ENCODE measurements at regions not wholly inside any gene's neighbourhood (a gene's known extent, or its start where the extent isn't known, plus 50 kb on each side); places are given as distances from the start of the nearest gene placed in this dataset.
A peak's percentile ranks its signal among the peaks of the same experiment; 100 is the strongest.

DNA sequence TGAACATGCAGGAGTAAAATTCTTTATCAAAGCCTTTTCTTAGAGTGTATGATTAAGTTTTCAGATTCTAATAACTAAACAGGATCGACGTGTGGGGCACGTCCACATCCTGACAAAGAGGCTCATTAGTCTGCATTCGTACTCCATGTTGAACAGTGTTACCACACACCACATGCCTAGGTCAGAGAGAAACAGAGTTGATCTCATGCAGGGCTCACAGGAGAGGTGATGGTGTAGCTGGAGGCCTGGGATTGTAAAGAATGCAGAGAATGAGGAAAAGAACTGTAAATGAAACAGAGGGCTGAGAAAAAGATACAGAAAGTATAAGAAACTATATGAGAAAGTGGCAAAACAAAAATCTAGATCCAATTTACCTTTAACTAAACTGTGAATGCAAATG lies 632.5 kb downstream of the BCL11A start:
- H3K79me2 ChIP-seq (replicated peaks; ENCODE audit: insufficient read depth, low read length) = no peaks in the 10 kb centered on the region
- no peak overlapping the region for H3K4me3 ChIP-seq (ENCODE audit: low read length)
- H3K9ac ChIP-seq (ENCODE audit: low read length) = no peak overlapping the region
- H3K9me3 ChIP-seq (ENCODE audit: low read length) = no peaks in the 10 kb centered on the region
- no peak overlapping the region for H3K27ac ChIP-seq (ENCODE audit: low read length)
- no peak overlapping the region for H3K4me2 ChIP-seq (ENCODE audit: low read length)
- H2AFZ ChIP-seq (ENCODE audit: low read depth, low read length) = no peak overlapping the region
- no peaks in the 10 kb centered on the region for H4K20me1 ChIP-seq (ENCODE audit: insufficient read depth)
- H3K36me3 ChIP-seq (ENCODE audit: insufficient read depth, low read length) = no peaks in the 10 kb centered on the region
- no peaks in the 10 kb centered on the region for H3K9me2 ChIP-seq (ENCODE audit: insufficient read depth, low read length)
- no peaks in the 10 kb centered on the region for H3F3A ChIP-seq (ENCODE audit: insufficient read depth, low read length, poor library complexity, severe bottlenecking)
- TF ChIP-seq RAD21 (conservative IDR thresholded peaks at IDR 0.05) = no peak
- no peak for TF ChIP-seq TAF1 (IDR thresholded peaks at IDR 0.05; ENCODE audit: low read depth)
- no peaks in the 10 kb centered on the region for H3K27me3 ChIP-seq (ENCODE audit: insufficient read depth, low read depth, low read length)

DNA sequence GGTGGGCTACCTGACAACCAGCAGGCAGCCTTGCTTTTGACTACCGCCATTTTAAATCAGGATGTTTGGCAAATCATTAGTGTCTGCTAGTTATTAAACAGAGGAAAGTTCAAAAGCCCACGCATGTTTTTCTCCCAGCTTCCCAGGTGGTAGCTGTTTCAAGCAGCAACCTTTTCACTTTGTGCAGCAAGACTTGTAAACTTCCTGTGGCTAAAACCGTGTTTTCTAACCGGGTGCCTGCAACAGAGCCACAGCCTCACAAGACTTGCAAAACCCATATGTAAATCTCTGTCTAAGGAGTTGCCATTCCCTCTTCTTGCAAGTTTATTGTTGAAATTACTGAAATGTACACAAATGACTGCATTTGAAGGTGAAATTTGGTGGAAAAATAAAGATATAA lies 633.1 kb downstream of the BCL11A start:
- Histone ChIP-seq H2AFZ (ENCODE audit: low read depth, low read length) (no peak overlapping the region), H3K4me3 (ENCODE audit: low read length) (no peak overlapping the region), H3K9ac (ENCODE audit: low read length) (no peak overlapping the region), H3K27ac (ENCODE audit: low read length) (peak overlapping the region; percentile 16), H3K27me3 (ENCODE audit: insufficient read depth, low read depth, low read length) (no peaks in the 10 kb centered on the region), H3K4me2 (ENCODE audit: low read length) (no peak overlapping the region), H3K9me3 (ENCODE audit: low read length) (no peaks in the 10 kb centered on the region), H3F3A (ENCODE audit: insufficient read depth, low read length, poor library complexity, severe bottlenecking) (no peaks in the 10 kb centered on the region), H3K36me3 (ENCODE audit: insufficient read depth, low read length) (no peaks in the 10 kb centered on the region), H4K20me1 (ENCODE audit: insufficient read depth) (no peaks in the 10 kb centered on the region), H3K79me2 (replicated peaks; ENCODE audit: insufficient read depth, low read length) (no peaks in the 10 kb centered on the region), H3K9me2 (ENCODE audit: insufficient read depth, low read length) (no peaks in the 10 kb centered on the region)
- no peak for TF ChIP-seq POLR2AphosphoS5 (IDR thresholded peaks at IDR 0.05)
- TF ChIP-seq RAD21 (conservative IDR thresholded peaks at IDR 0.05) = no peak
- no peak for TF ChIP-seq TAF1 (IDR thresholded peaks at IDR 0.05; ENCODE audit: low read depth)
- no peak for TF ChIP-seq EP300 (conservative IDR thresholded peaks at IDR 0.05; ENCODE audit: poor library complexity, severe bottlenecking)
- TF ChIP-seq, protein P1, sequence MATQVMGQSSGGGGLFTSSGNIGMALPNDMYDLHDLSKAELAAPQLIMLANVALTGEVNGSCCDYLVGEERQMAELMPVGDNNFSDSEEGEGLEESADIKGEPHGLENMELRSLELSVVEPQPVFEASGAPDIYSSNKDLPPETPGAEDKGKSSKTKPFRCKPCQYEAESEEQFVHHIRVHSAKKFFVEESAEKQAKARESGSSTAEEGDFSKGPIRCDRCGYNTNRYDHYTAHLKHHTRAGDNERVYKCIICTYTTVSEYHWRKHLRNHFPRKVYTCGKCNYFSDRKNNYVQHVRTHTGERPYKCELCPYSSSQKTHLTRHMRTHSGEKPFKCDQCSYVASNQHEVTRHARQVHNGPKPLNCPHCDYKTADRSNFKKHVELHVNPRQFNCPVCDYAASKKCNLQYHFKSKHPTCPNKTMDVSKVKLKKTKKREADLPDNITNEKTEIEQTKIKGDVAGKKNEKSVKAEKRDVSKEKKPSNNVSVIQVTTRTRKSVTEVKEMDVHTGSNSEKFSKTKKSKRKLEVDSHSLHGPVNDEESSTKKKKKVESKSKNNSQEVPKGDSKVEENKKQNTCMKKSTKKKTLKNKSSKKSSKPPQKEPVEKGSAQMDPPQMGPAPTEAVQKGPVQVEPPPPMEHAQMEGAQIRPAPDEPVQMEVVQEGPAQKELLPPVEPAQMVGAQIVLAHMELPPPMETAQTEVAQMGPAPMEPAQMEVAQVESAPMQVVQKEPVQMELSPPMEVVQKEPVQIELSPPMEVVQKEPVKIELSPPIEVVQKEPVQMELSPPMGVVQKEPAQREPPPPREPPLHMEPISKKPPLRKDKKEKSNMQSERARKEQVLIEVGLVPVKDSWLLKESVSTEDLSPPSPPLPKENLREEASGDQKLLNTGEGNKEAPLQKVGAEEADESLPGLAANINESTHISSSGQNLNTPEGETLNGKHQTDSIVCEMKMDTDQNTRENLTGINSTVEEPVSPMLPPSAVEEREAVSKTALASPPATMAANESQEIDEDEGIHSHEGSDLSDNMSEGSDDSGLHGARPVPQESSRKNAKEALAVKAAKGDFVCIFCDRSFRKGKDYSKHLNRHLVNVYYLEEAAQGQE (IDR thresholded peaks at IDR 0.05; ENCODE audit: borderline replicate concordance) = no peak
- TF ChIP-seq EZH2 (IDR thresholded peaks at IDR 0.05; ENCODE audit: borderline replicate concordance, insufficient read depth, low read length, poor library complexity, severe bottlenecking) = no peak
- TF ChIP-seq, protein P2, sequence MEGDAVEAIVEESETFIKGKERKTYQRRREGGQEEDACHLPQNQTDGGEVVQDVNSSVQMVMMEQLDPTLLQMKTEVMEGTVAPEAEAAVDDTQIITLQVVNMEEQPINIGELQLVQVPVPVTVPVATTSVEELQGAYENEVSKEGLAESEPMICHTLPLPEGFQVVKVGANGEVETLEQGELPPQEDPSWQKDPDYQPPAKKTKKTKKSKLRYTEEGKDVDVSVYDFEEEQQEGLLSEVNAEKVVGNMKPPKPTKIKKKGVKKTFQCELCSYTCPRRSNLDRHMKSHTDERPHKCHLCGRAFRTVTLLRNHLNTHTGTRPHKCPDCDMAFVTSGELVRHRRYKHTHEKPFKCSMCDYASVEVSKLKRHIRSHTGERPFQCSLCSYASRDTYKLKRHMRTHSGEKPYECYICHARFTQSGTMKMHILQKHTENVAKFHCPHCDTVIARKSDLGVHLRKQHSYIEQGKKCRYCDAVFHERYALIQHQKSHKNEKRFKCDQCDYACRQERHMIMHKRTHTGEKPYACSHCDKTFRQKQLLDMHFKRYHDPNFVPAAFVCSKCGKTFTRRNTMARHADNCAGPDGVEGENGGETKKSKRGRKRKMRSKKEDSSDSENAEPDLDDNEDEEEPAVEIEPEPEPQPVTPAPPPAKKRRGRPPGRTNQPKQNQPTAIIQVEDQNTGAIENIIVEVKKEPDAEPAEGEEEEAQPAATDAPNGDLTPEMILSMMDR (IDR thresholded peaks at IDR 0.05; ENCODE audit: poor library complexity, severe bottlenecking) = no peak
- no peak for TF ChIP-seq MXI1 (conservative IDR thresholded peaks at IDR 0.05; ENCODE audit: poor library complexity, severe bottlenecking)
- TF ChIP-seq SMC3 (conservative IDR thresholded peaks at IDR 0.05; ENCODE audit: poor library complexity) = no peak

DNA sequence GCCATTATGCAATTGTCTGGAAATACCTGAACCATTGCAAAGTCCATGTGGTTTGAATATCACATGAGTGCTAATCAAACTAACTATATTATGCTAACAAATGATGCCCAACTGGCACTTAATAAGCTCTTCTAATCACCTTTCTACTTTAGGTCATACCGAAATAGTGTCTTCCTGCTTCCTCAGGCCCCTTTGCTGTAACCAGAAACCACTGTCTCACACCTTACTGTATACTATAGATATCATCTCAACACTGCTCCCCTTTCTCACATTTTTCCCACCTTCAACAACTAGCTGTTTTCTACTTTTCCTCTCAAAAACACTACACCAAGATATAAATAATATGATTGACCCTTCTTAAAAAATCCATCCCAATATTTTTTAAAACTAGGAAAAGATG lies 633.9 kb downstream of the BCL11A start:
- TF ChIP-seq EZH2 (IDR thresholded peaks at IDR 0.05; ENCODE audit: borderline replicate concordance, insufficient read depth, low read length, poor library complexity, severe bottlenecking) = no peak
- no peak for TF ChIP-seq TAF1 (IDR thresholded peaks at IDR 0.05; ENCODE audit: low read depth)
- TF ChIP-seq SMC3 (conservative IDR thresholded peaks at IDR 0.05; ENCODE audit: poor library complexity) = no peak
- TF ChIP-seq, protein P2 (IDR thresholded peaks at IDR 0.05; ENCODE audit: poor library complexity, severe bottlenecking) = no peak
- TF ChIP-seq, protein P1 (IDR thresholded peaks at IDR 0.05; ENCODE audit: borderline replicate concordance) = no peak
- no peak for TF ChIP-seq POLR2AphosphoS5 (IDR thresholded peaks at IDR 0.05)
- Histone ChIP-seq H3K27me3 (ENCODE audit: insufficient read depth, low read depth, low read length) (no peaks in the 10 kb centered on the region), H3K36me3 (ENCODE audit: insufficient read depth, low read length) (no peaks in the 10 kb centered on the region), H3K79me2 (replicated peaks; ENCODE audit: insufficient read depth, low read length) (no peaks in the 10 kb centered on the region), H3K9ac (ENCODE audit: low read length) (no peak overlapping the region), H3K9me3 (ENCODE audit: low read length) (no peaks in the 10 kb centered on the region), H3K27ac (ENCODE audit: low read length) (peak overlapping the region; percentile 16), H3K4me2 (ENCODE audit: low read length) (no peak overlapping the region), H3K4me3 (ENCODE audit: low read length) (no peak overlapping the region), H4K20me1 (ENCODE audit: insufficient read depth) (no peaks in the 10 kb centered on the region), H2AFZ (ENCODE audit: low read depth, low read length) (no peak overlapping the region), H3K9me2 (ENCODE audit: insufficient read depth, low read length) (no peaks in the 10 kb centered on the region), H3F3A (ENCODE audit: insufficient read depth, low read length, poor library complexity, severe bottlenecking) (no peaks in the 10 kb centered on the region)
